Neural progenitor cell (in vitro differentiated cells): ENCODE measurements at regions not wholly inside any gene's neighbourhood (a gene's known extent, or its start where the extent isn't known, plus 50 kb on each side); places are given as distances from the start of the nearest gene placed in this dataset.

Experiments
- CTCF ChIP-seq: fragments of 200-600 bp; sonication (generic); IDR thresholded peaks from 2 replicates; pipeline ENCODE4 v1.5.1; 2017; ENCODE audit warnings: antibody characterized with exemption, mild to moderate bottlenecking
- EZH2 ChIP-seq: fragments of 200-600 bp; sonication (generic); IDR thresholded peaks from 2 replicates; pipeline ENCODE4 v1.6.1; 2017; ENCODE audit warnings: antibody characterized with exemption, mild to moderate bottlenecking, moderate library complexity
- EZH2phosphoT487 ChIP-seq: fragments of 200-600 bp; sonication (generic); IDR thresholded peaks from 2 replicates; pipeline ENCODE4 v1.6.1; 2017; ENCODE audit warnings: antibody characterized with exemption

- TF ChIP-seq CTCF (no peak), EZH2phosphoT487 (no peak), EZH2 (no peak)
These were observed 74.0 kb upstream of the DEPDC1 start for GRCh38 chr1:68570871-68571270.
